ENCODE measurements at regions not wholly inside any gene's neighbourhood (a gene's known extent, or its start where the extent isn't known, plus 50 kb on each side); places are given as distances from the start of the nearest gene placed in this dataset.

GRCh38 chr21:35350965-35351364 is 301.9 kb upstream of the RUNX1 start:
- ATAC-seq = no peak
- Histone ChIP-seq H3K9me3 (ENCODE audit: control insufficient read depth, insufficient read depth, low read depth, low read length) (no peaks in the 10 kb centered on the region), H3K4me3 (ENCODE audit: low read depth in 2 of 2, low read length in 2 of 2) (no peak overlapping the region), H3K27me3 (ENCODE audit: control insufficient read depth, insufficient read depth, low read length) (no peaks in the 10 kb centered on the region), H3K4me1 (ENCODE audit: control insufficient read depth, insufficient read depth, low read length) (no peaks in the 10 kb centered on the region), H3K36me3 (ENCODE audit: control insufficient read depth, insufficient read depth, low read length) (no peaks in the 10 kb centered on the region), H3K27ac (ENCODE audit: low read length) (no peak overlapping the region)
- CTCF ChIA-PET = no interaction called here
- intact Hi-C loops (cut with micrococcal nuclease; ENCODE audit: unreplicated experiment) = no loop called here
- no peak for DNase-seq (ENCODE audit: low read depth, low spot score)
- BruUV-seq (replicated peaks) = no TSS peak
- TF ChIP-seq, protein P1, sequence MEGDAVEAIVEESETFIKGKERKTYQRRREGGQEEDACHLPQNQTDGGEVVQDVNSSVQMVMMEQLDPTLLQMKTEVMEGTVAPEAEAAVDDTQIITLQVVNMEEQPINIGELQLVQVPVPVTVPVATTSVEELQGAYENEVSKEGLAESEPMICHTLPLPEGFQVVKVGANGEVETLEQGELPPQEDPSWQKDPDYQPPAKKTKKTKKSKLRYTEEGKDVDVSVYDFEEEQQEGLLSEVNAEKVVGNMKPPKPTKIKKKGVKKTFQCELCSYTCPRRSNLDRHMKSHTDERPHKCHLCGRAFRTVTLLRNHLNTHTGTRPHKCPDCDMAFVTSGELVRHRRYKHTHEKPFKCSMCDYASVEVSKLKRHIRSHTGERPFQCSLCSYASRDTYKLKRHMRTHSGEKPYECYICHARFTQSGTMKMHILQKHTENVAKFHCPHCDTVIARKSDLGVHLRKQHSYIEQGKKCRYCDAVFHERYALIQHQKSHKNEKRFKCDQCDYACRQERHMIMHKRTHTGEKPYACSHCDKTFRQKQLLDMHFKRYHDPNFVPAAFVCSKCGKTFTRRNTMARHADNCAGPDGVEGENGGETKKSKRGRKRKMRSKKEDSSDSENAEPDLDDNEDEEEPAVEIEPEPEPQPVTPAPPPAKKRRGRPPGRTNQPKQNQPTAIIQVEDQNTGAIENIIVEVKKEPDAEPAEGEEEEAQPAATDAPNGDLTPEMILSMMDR (IDR thresholded peaks at IDR 0.05) = no peak
- no peak for TF ChIP-seq POLR2AphosphoS5 (IDR thresholded peaks at IDR 0.05; ENCODE audit: low read depth, low read length)
- POLR2A ChIA-PET = no interaction called here
- in situ Hi-C loops (cut with HindIII; ENCODE audit: low pct_unique_long_range_greater_than_20kb, low sequenced_read_pairs) = no loop called here

GRCh38 chr21:35349376-35350080 is 300.4 kb upstream of the RUNX1 start:
- no peak overlapping the region for H3K4me3 ChIP-seq (ENCODE audit: low read depth in 2 of 2, low read length in 2 of 2)
- H3K36me3 ChIP-seq (ENCODE audit: control insufficient read depth, insufficient read depth, low read length) = no peaks in the 10 kb centered on the region
- no peak overlapping the region for H3K27ac ChIP-seq (ENCODE audit: low read length)
- in situ Hi-C loops (cut with HindIII; ENCODE audit: low pct_unique_long_range_greater_than_20kb, low sequenced_read_pairs) (no loop called here), intact Hi-C loops (cut with micrococcal nuclease; ENCODE audit: unreplicated experiment) (no loop called here)
- no peaks in the 10 kb centered on the region for H3K4me1 ChIP-seq (ENCODE audit: control insufficient read depth, insufficient read depth, low read length)
- DNase-seq (ENCODE audit: low read depth, low spot score) (no peak), ATAC-seq (no peak)
- ChIA-PET POLR2A (no interaction called here), CTCF (no interaction called here)
- H3K27me3 ChIP-seq (ENCODE audit: control insufficient read depth, insufficient read depth, low read length) = no peaks in the 10 kb centered on the region
- no TSS peak for BruUV-seq (replicated peaks)
- no peak for TF ChIP-seq POLR2AphosphoS5 (IDR thresholded peaks at IDR 0.05; ENCODE audit: low read depth, low read length)
- no peak for TF ChIP-seq TCF7L2 (IDR thresholded peaks at IDR 0.05; ENCODE audit: low read depth, low read length)
- no peak for TF ChIP-seq SIN3A (IDR thresholded peaks at IDR 0.05; ENCODE audit: borderline replicate concordance, insufficient read depth, low read depth, low read length)
- TF ChIP-seq REST (IDR thresholded peaks at IDR 0.05; ENCODE audit: insufficient read depth in 1 of 2, low read depth in 2 of 2, low read length in 1 of 2) = no peak
- TF ChIP-seq, protein P1 (IDR thresholded peaks at IDR 0.05) = no peak
- H3K9me3 ChIP-seq (ENCODE audit: control insufficient read depth, insufficient read depth, low read depth, low read length) = no peaks in the 10 kb centered on the region
